GM21447 (cell line): ENCODE measurements at regions not wholly inside any gene's neighbourhood (a gene's known extent, or its start where the extent isn't known, plus 50 kb on each side); places are given as distances from the start of the nearest gene placed in this dataset.

Experiments
- ATAC-seq: cut with Tn5 transposase; IDR thresholded peaks from one replicate; pipeline ENCODE4 v1.9.1; 2021; ENCODE audit not compliant: unreplicated experiment

GRCh38 chr14:104318558-104319490 is 180.4 kb downstream of the KIF26A start:
- no peak for ATAC-seq

- no peak for ATAC-seq
Measured at GRCh38 chr14:104319491-104320241, 181.3 kb downstream of the KIF26A start.

GRCh38 chr14:104320611-104321086 is 182.3 kb downstream of the KIF26A start:
- ATAC-seq, result no peak

GRCh38 chr14:104321088-104321801 is 182.9 kb downstream of the KIF26A start:
- ATAC-seq, result no peak

GRCh38 chr14:104321802-104322130 is 183.4 kb downstream of the KIF26A start:
- ATAC-seq, result no peak

GRCh38 chr14:104322531-104323366 is 184.4 kb downstream of the KIF26A start:
- ATAC-seq, result no peak

- ATAC-seq, result no peak
Measured at GRCh38 chr14:104323551-104324175, 185.3 kb downstream of the KIF26A start.

- ATAC-seq, result no peak
Measured at GRCh38 chr14:104326848-104327247, 188.5 kb downstream of the KIF26A start.

GRCh38 chr14:104328607-104329006 is 190.2 kb downstream of the KIF26A start:
- ATAC-seq, result no peak

- no peak for ATAC-seq
Measured at GRCh38 chr14:104329793-104330192, 191.4 kb downstream of the KIF26A start.

GRCh38 chr14:104331871-104332605 is 193.7 kb downstream of the KIF26A start:
- no peak for ATAC-seq

GRCh38 chr14:104332634-104333270 is 194.4 kb downstream of the KIF26A start:
- ATAC-seq, result no peak

- ATAC-seq, result no peak
Measured at GRCh38 chr14:104333646-104334423, 195.4 kb downstream of the KIF26A start.

GRCh38 chr14:104334424-104335161 is 196.2 kb downstream of the KIF26A start:
- ATAC-seq, result no peak

GRCh38 chr14:104335176-104335575 is 196.8 kb downstream of the KIF26A start:
- ATAC-seq, result no peak

- ATAC-seq, result no peak
Measured at GRCh38 chr14:104335611-104336010, 197.2 kb downstream of the KIF26A start.

- ATAC-seq, result no peak
Measured at GRCh38 chr14:104337351-104337750, 199.0 kb downstream of the KIF26A start.
